HEK293 (cell line): ENCODE measurements at regions not wholly inside any gene's neighbourhood (a gene's known extent, or its start where the extent isn't known, plus 50 kb on each side); places are given as distances from the start of the nearest gene placed in this dataset.

Experiments
- CTCF ChIP-seq: fragments of 450-650 bp; formaldehyde crosslinking; IDR thresholded peaks from 2 replicates; pipeline ENCODE4 v1.5.1; 2016; ENCODE audit warnings: missing biosample characterization, missing genetic modification characterization
- EGR2 ChIP-seq: fragments of 450-650 bp; formaldehyde crosslinking; IDR thresholded peaks from 2 replicates; pipeline ENCODE4 v1.5.1; 2016; ENCODE audit warnings: low read depth, missing biosample characterization, missing genetic modification characterization
- REST ChIP-seq: fragments of 450-650 bp; formaldehyde crosslinking; IDR thresholded peaks from 2 replicates; pipeline ENCODE4 v1.5.1; 2016; ENCODE audit warnings: missing biosample characterization, missing genetic modification characterization
- ZBTB17 ChIP-seq: fragments of 450-650 bp; formaldehyde crosslinking; IDR thresholded peaks from 2 replicates; pipeline ENCODE4 v1.5.1; 2016; ENCODE audit warnings: missing biosample characterization, missing genetic modification characterization
- ZNF133 ChIP-seq: fragments of 450-650 bp; formaldehyde crosslinking; IDR thresholded peaks from 2 replicates; pipeline ENCODE4 v1.5.1; 2016; ENCODE audit warnings: missing biosample characterization, missing genetic modification characterization
- ZNF157 ChIP-seq: fragments of 450-650 bp; formaldehyde crosslinking; IDR thresholded peaks from 2 replicates; pipeline ENCODE4 v1.5.1; 2016; ENCODE audit warnings: missing biosample characterization, missing genetic modification characterization
- ZNF19 ChIP-seq: fragments of 450-650 bp; formaldehyde crosslinking; IDR thresholded peaks from 2 replicates; pipeline ENCODE4; 2016; ENCODE audit warnings: missing biosample characterization, missing genetic modification characterization, low read depth
- ZNF350 ChIP-seq: fragments of 450-650 bp; formaldehyde crosslinking; IDR thresholded peaks from 2 replicates; pipeline ENCODE4 v1.5.0; 2017; ENCODE audit warnings: missing biosample characterization, mild to moderate bottlenecking, missing genetic modification characterization
- ZNF513 ChIP-seq: fragments of 450-650 bp; IDR thresholded peaks from 2 replicates; pipeline ENCODE4 v1.5.1; 2018; ENCODE audit warnings: missing biosample characterization, missing genetic modification characterization
- ZNF549 ChIP-seq: fragments of 450-650 bp; IDR thresholded peaks from 2 replicates; pipeline ENCODE4 v1.5.1; 2018; ENCODE audit warnings: missing biosample characterization, missing genetic modification characterization, mild to moderate bottlenecking, inconsistent platforms, moderate library complexity

- TF ChIP-seq CTCF (tag by site-specific recombination) (no peak), ZBTB17 (tag by site-specific recombination) (no peak), ZNF133 (tag by site-specific recombination) (no peak), EGR2 (tag by site-specific recombination) (no peak), REST (no peak), ZNF549 (no peak), ZNF513 (tag by site-specific recombination) (no peak), ZNF19 (tag by site-specific recombination) (no peak), ZNF157 (no peak), ZNF350 (tag by site-specific recombination) (no peak)
Observed at GRCh38 chr7:131733604-131734003, 177.2 kb upstream of the PODXL start.
